DOHH2 (cell line): ENCODE measurements at regions not wholly inside any gene's neighbourhood (a gene's known extent, or its start where the extent isn't known, plus 50 kb on each side); places are given as distances from the start of the nearest gene placed in this dataset.
"Not testable (repeated sequence)": the region's sequence is repeated elsewhere in the genome, so short reads cannot be mapped to it uniquely, and the experiment has no call there.

Source experiments
- H3F3A ChIP-seq: fragments of 200-600 bp; sonication (generic), shearing (Covaris generic); 2 replicates; pipeline ENCODE4 v1.6.0; 2016; ENCODE audit warnings: antibody characterized with exemption, mild to moderate bottlenecking; ENCODE audit not compliant: control insufficient read depth, insufficient read depth
- H3K27ac ChIP-seq: fragments of 200-600 bp; sonication (generic); 2 replicates; pipeline ENCODE4 v1.5.1; 2014; ENCODE audit warnings: low read depth, mild to moderate bottlenecking, low read length, moderate library complexity
- H3K27me3 ChIP-seq: fragments of 200-600 bp; sonication (generic); 2 replicates; pipeline ENCODE4 v1.6.1; 2014; ENCODE audit warnings: mild to moderate bottlenecking, low read length, mixed read lengths; ENCODE audit not compliant: control insufficient read depth
- H3K36me3 ChIP-seq: fragments of 200-600 bp; sonication (generic); 2 replicates; pipeline ENCODE4 v1.6.1; 2014; ENCODE audit warnings: mild to moderate bottlenecking, low read length, moderate library complexity, mixed read lengths; ENCODE audit not compliant: control insufficient read depth
- H3K4me1 ChIP-seq: fragments of 200-600 bp; sonication (generic); 2 replicates; pipeline ENCODE4 v1.6.1; 2014; ENCODE audit warnings: mild to moderate bottlenecking, low read length, mixed read lengths; ENCODE audit not compliant: control insufficient read depth
- H3K4me2 ChIP-seq: fragments of 200-600 bp; sonication (generic); 2 replicates; pipeline ENCODE4 v1.6.0; 2014; ENCODE audit warnings: mild to moderate bottlenecking, low read length, moderate library complexity
- H3K4me3 ChIP-seq: fragments of 200-600 bp; sonication (generic); 2 replicates; pipeline ENCODE4 v1.5.1; 2014; ENCODE audit warnings: mild to moderate bottlenecking, low read length, mixed read lengths
- H3K79me2 ChIP-seq: fragments of 200-600 bp; sonication (generic); 2 replicates; pipeline ENCODE4 v1.6.1; 2014; ENCODE audit warnings: mild to moderate bottlenecking, low read length, mixed read lengths; ENCODE audit not compliant: control insufficient read depth
- H3K9me2 ChIP-seq: fragments of 200-600 bp; sonication (generic); replicated peaks from 2 replicates; pipeline ENCODE4 v1.6.1; 2014; ENCODE audit warnings: mild to moderate bottlenecking, low read length, mixed read lengths; ENCODE audit not compliant: control insufficient read depth
- H3K9me3 ChIP-seq: fragments of 200-600 bp; sonication (generic); 2 replicates; pipeline ENCODE4 v1.6.1; 2014; ENCODE audit warnings: antibody characterized with exemption, low read length, mixed read lengths; ENCODE audit not compliant: control insufficient read depth, insufficient read depth
- H4K20me1 ChIP-seq: fragments of 200-600 bp; sonication (generic); 2 replicates; pipeline ENCODE4 v1.6.0; 2014; ENCODE audit warnings: low read depth, mild to moderate bottlenecking, antibody characterized with exemption, low read length, moderate library complexity; ENCODE audit not compliant: control insufficient read depth, insufficient read depth
- EZH2phosphoT487 ChIP-seq: fragments of 200-600 bp; sonication (generic); IDR thresholded peaks from 2 replicates; pipeline ENCODE4 v1.6.1; 2017; ENCODE audit warnings: borderline replicate concordance, mild to moderate bottlenecking, antibody characterized with exemption, low read length, moderate library complexity, mixed read lengths
- TF ChIP-seq, protein P1 (sequence below): fragments of 200-600 bp; sonication (generic); IDR thresholded peaks from one replicate; pipeline ENCODE4 v1.5.1; 2014; ENCODE audit warnings: antibody characterized with exemption, mild to moderate bottlenecking, low read depth, low read length; ENCODE audit not compliant: poor library complexity, severe bottlenecking

DNA sequence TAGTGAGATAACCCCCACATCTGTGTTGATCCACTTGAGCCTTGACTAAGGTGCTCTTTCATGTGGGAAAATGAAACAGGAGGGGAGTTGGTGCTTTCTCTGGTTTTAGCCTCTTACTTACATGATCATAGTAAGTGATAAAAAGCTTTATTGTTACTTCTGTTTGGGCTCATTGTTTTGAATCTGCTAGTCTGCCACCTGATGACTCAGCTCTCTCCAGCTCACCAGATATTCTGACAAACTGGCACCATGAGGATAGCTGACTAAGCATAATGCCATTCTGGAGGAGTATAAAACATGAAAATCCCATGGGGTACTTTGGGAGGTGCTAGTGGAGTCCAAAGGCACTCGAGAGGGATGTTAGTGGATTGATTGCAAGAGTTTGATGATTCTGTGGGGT lies 824.0 kb downstream of the RAPGEF2 start:
- H3K4me3 ChIP-seq = no peak overlapping the region
- H3K4me1 ChIP-seq = no peaks in the 10 kb centered on the region
- H3K4me2 ChIP-seq = no peak overlapping the region
- TF ChIP-seq EZH2phosphoT487 = no peak
- TF ChIP-seq, protein P1, sequence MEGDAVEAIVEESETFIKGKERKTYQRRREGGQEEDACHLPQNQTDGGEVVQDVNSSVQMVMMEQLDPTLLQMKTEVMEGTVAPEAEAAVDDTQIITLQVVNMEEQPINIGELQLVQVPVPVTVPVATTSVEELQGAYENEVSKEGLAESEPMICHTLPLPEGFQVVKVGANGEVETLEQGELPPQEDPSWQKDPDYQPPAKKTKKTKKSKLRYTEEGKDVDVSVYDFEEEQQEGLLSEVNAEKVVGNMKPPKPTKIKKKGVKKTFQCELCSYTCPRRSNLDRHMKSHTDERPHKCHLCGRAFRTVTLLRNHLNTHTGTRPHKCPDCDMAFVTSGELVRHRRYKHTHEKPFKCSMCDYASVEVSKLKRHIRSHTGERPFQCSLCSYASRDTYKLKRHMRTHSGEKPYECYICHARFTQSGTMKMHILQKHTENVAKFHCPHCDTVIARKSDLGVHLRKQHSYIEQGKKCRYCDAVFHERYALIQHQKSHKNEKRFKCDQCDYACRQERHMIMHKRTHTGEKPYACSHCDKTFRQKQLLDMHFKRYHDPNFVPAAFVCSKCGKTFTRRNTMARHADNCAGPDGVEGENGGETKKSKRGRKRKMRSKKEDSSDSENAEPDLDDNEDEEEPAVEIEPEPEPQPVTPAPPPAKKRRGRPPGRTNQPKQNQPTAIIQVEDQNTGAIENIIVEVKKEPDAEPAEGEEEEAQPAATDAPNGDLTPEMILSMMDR = no peak
- no peaks in the 10 kb centered on the region for H3F3A ChIP-seq
- no peaks in the 10 kb centered on the region for H3K9me3 ChIP-seq
- H3K36me3 ChIP-seq = no peaks in the 10 kb centered on the region
- H3K79me2 ChIP-seq = no peaks in the 10 kb centered on the region
- no peaks in the 10 kb centered on the region for H4K20me1 ChIP-seq
- H3K27me3 ChIP-seq = no peaks in the 10 kb centered on the region
- H3K9me2 ChIP-seq = no peaks in the 10 kb centered on the region
- no peak overlapping the region for H3K27ac ChIP-seq

DNA sequence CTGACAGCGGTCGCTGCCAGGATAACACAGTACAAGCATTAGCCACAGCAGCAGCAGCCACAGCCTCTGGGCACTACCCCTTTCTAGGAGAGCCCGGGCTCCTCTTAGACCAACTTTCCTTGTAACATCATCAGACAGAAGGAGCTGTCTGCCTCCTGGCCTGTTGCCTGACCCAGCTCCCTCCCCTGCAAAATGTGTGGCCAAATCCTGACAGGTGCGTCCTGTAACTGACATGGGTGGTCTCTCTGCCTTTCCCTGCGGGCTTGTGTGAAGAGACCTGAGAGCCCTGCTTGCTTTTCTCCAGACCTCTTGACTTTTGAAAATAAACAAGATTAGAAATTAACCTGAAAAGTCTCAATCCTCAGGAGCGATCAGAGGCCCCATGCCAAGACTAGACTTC lies 824.9 kb downstream of the RAPGEF2 start:
- Histone ChIP-seq H3K4me2 (no peak overlapping the region), H3K36me3 (no peaks in the 10 kb centered on the region), H3F3A (no peaks in the 10 kb centered on the region), H3K79me2 (no peaks in the 10 kb centered on the region), H3K9me3 (no peaks in the 10 kb centered on the region), H4K20me1 (no peaks in the 10 kb centered on the region), H3K4me1 (no peaks in the 10 kb centered on the region), H3K4me3 (no peak overlapping the region), H3K27ac (no peak overlapping the region), H3K9me2 (no peaks in the 10 kb centered on the region), H3K27me3 (no peaks in the 10 kb centered on the region)
- TF ChIP-seq EZH2phosphoT487 = no peak
- TF ChIP-seq, protein P1 = no peak

DNA sequence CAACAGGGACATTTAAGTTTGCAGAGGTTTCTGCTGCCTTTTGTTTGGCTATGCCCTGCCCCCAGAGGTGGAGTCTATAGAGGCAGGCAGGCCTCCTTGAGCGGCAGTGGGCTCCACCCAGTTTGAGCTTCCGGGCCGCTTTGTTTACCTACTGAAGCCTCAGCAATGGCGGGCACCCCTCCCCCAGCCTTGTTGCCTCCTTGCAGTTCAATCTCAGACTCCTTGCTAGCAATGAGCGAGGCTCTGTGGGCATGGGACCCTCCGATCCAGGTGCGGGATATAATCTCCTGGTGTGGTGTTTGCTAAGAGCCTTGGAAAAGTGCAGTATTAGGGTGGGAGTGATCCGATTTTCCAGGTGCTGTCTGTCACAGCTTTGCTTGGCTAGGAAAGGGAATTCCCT lies 831.7 kb downstream of the RAPGEF2 start:
- not testable (repeated sequence) for H3K9me2 ChIP-seq, H4K20me1 ChIP-seq, H3F3A ChIP-seq, H3K27ac ChIP-seq, H3K27me3 ChIP-seq, H3K79me2 ChIP-seq, H3K36me3 ChIP-seq, H3K9me3 ChIP-seq, H3K4me3 ChIP-seq, H3K4me2 ChIP-seq, H3K4me1 ChIP-seq

DNA sequence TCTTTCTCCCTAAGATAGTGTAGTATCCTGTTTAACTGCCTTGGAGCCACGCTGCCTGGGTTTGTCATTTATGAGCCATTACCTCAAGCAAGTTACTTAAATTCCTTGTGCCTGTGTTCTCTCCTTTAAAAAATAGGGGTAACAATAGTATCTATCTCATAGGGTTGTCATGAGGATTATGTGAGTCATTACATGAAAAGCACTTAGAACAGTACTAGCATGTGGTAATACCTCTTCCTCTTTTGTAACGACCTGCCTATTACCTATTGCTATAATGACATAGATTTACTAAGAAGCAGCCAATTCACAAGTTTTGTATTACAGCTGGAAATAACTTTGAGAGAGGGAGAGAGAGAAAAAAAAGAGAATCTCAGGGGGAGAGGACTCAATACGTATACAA lies 834.7 kb downstream of the RAPGEF2 start:
- no peak for TF ChIP-seq EZH2phosphoT487
- TF ChIP-seq, protein P1 = no peak
- no peak overlapping the region for H3K4me2 ChIP-seq
- H3K27me3 ChIP-seq = no peaks in the 10 kb centered on the region
- no peaks in the 10 kb centered on the region for H3K36me3 ChIP-seq
- H3K79me2 ChIP-seq = no peaks in the 10 kb centered on the region
- H3K9me2 ChIP-seq = no peaks in the 10 kb centered on the region
- H3K27ac ChIP-seq = no peak overlapping the region
- no peaks in the 10 kb centered on the region for H3F3A ChIP-seq
- H4K20me1 ChIP-seq = no peaks in the 10 kb centered on the region
- H3K9me3 ChIP-seq = no peaks in the 10 kb centered on the region
- no peaks in the 10 kb centered on the region for H3K4me1 ChIP-seq
- no peak overlapping the region for H3K4me3 ChIP-seq

DNA sequence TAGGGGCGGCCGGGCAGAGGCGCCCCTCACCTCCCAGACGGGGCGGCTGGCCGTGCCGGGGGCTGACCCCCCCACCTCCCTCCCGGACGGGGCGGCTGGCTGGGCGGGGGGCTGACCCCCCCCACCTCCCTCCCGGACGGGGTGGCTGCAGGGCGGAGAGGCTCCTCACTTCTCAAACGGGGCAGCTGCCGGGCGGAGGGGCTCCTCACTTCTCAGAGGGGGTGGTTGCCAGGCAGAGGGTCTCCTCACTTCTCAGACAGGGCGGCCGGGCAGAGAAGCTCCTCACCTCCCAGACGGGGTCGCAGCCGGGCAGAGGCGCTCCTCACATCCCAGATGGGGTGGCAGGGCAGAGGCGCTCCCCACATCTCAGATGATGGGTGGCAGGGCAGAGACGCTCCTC lies 836.8 kb downstream of the RAPGEF2 start:
- H3K36me3 ChIP-seq, H3K9me3 ChIP-seq, H4K20me1 ChIP-seq, H3F3A ChIP-seq, H3K27me3 ChIP-seq, H3K4me2 ChIP-seq, H3K9me2 ChIP-seq, H3K4me1 ChIP-seq, H3K79me2 ChIP-seq, H3K27ac ChIP-seq, H3K4me3 ChIP-seq: not testable (repeated sequence)
